ENCODE measurements at regions not wholly inside any gene's neighbourhood (a gene's known extent, or its start where the extent isn't known, plus 50 kb on each side); places are given as distances from the start of the nearest gene placed in this dataset.

GRCh38 chr4:144202081-144202480 is 61.6 kb upstream of the GYPA start:
- no peak for DNase-seq (ENCODE audit: low read depth)

GRCh38 chr4:144203155-144203554 is 62.6 kb upstream of the GYPA start:
- no peak for DNase-seq (ENCODE audit: low read depth)

DNA sequence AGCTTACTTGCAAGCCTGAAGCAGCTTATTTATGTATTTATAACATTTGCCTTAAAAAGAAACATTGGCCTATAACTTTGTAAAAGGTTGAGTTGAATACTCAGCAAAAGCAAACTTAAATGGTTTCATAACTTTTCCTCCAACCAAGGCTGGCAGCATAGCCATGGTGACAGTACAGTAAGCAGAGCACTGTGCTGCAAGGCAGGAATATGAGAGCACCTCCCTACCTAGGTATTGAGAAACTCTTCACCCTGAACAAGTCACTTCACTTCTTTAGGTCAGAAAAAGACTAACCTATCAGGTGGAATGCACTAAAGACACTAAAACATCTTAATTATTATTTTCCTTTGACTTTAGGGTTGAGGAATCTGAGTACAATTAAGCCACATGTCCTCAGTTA is 63.9 kb upstream of the GYPA start:
- DNase-seq (ENCODE audit: low read depth) = no peak

- no peak for DNase-seq (ENCODE audit: low read depth)
Observed at GRCh38 chr4:144206711-144207110, 66.2 kb upstream of the GYPA start.

- DNase-seq (ENCODE audit: low read depth) = no peak
Observed at GRCh38 chr4:144208074-144208473, 67.6 kb upstream of the GYPA start.

GRCh38 chr4:144209491-144209890 is 69.0 kb upstream of the GYPA start:
- DNase-seq (ENCODE audit: low read depth) = no peak

DNA sequence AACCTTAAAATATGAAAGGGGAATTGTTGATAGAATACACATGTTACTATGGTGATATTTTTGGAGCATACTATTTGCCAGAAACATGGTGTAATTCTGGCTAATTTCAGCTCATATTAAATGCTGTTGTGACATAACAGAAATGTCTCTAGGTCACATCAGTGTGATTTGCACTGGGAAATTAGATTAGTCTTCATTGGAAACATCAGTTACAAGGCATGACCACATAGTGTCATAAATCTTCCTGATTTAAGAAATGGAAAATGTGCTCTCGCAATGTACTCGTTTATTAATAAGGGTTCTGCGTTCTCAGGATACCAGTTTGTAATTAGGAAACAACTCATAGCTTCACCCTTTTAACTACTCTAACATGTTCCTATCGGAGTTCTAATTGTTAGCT is 72.9 kb upstream of the GYPA start:
- DNase-seq (ENCODE audit: low read depth) = no peak

GRCh38 chr4:144223149-144223548 is 82.6 kb upstream of the GYPA start:
- no peak for DNase-seq (ENCODE audit: low read depth)

- no peak for DNase-seq (ENCODE audit: low read depth)
Observed at GRCh38 chr4:144223661-144224060, 83.1 kb upstream of the GYPA start.

GRCh38 chr4:144259285-144259684 is 118.8 kb upstream of the GYPA start:
- no peak for DNase-seq (ENCODE audit: low read depth)

DNA sequence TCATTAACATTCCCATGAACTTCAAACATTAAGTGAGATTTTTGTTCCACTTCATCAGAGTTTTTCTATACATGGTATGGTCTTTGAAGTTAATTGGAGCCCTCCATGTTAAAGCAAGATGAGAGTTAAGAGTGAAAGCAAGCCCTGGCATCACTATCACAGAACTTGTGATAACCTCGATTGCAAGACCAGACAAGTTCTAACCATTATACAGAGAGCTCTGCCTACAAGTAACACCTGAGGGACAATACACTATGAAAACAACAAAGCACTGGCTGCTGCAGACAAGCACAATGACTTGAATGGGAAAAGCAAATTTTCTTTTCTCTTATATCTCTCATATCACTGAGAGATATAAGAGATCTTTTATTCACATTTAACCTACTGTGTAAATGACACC is 126.6 kb upstream of the GYPA start:
- DNase-seq (ENCODE audit: low read depth) = no peak

DNA sequence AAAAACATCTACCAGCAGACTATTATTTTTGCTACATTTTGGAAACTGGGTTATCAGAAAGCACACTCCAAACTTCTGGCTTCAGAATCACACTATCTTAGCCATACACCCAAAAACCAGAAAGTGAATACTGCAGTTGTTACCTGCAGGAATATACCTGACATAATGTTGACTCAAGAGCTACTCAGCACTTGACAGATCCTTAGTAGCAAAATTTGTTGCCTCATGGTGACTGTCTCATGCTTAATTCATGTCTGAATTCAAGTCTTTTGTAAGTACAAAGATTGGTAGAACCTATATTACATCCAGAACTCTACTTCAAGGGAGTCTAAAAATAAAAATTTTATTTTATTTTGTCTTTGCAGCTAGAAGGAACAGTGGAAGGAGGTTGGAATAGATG is 140.2 kb upstream of the GYPA start:
- DNase-seq (ENCODE audit: low read depth) = no peak

DNA sequence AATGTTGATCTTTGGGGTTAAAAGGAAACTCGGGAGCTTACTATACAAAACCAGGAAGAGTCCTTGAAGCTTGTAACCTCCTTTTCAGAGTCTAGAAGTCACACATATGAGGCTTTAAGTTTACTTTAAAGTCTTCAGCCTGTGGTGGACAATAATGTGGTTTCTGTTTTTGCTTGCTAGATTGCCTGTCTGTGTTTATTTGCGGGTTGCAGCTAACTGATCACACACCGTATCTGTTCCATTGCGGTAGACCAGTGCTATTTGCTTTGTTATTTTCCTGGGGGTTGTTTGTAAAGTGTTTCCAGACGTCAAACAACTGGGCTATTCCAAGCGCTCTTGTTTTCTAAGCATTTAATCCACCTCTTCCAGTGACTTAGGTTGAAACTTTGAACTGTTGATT is 143.0 kb upstream of the GYPA start:
- no peak for DNase-seq (ENCODE audit: low read depth)

DNA sequence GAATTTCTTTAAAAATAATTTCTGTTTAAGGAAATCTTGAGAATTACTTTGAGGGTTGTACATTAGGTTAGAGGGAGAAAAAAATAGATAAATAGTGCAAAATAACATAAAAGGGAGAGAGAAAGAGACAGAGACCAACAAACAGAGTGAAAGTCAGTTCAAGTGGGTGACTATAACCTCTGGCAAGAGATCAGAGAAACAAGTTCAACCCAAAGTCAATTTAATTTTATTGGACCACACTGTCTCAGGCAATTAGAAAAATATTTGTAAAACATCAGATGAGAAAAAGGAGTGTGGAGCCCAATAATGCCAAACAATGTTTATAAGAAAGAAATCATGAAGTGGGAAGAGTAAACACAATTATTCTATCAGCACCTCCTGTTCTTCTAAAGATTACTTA is 143.5 kb upstream of the GYPA start:
- DNase-seq (ENCODE audit: low read depth) = no peak

DNA sequence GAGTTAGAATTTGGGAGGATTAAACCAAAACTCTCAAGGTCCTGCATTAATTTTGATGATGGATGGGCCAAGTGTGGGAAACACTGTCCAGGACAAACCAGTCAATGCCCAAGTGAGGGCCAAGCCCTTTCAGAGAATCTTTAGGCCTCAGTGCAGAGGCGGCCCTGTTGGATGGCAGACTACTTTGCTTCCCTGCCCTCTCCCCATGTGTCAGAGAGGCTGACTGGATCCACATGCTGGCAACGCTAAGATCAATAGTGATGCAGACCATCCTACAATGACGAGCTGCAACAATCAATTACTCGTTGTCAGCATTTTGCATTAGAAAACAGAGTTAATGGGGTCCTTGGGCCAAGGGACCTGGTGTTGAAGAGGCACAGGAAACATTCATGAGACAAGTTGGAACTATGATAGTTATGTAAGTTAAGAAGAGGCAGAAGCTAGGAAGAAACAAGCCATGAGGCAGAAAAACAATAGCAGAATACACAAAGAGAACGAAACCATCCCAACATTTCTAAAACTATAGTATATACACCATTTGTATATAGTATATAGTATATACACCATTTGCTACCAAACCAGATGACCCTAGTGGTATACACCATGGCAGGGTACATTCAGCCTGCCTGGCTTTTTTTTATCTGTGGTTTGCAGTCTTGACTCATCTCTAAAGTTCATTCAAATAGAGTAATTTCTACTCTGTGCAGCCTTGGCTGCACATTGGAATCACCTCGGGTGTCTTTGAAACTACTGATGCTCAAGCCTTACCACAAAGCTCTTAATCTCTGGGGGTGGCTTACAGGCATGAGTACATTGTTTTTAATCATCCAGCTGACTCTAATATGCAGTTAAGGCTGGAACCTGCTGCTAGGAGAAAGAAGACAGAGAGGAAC is 147.7 kb upstream of the GYPA start:
- DNase-seq (ENCODE audit: low read depth) = no peak

GRCh38 chr4:144289667-144290428 is 149.3 kb upstream of the GYPA start:
- no peak for DNase-seq (ENCODE audit: low read depth)

- DNase-seq (ENCODE audit: low read depth) = no peak
Observed at GRCh38 chr4:144291164-144291563, 150.6 kb upstream of the GYPA start.

GRCh38 chr4:144294211-144294610 is 153.7 kb upstream of the GYPA start:
- DNase-seq (ENCODE audit: low read depth) = no peak

DNA sequence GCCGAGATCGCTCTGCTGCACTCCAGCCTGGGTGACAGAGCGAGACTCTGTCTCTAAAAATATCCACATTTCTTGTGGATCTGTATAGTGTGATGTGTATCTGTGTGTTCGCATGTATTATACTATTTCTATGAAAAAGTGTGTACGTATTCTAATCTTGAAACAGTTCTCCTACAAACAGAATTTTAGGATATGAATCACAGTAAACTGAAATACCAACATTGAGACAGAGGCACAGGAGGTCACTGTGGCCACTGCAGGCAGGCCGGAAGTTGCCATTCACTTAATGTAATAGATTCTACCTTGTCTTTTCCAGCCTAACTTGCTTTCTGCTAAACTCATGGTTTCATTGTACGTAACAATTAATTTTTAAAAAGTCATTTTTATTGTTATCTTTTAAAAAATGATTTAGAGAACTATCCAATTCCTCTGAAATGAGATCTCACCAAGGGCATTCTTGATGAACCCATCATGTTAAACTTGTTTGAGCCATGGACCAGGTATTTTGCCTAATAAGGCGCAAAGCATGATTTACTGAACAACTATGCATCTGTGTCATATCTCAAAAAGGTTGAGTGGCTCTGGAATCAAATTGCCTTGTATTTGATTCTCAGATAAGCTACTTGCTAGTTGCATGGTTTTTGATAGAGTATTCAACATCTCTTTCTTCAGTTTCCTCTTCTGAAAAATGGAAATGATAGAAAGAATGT is 154.9 kb upstream of the GYPA start:
- no peak for DNase-seq (ENCODE audit: low read depth)

DNA sequence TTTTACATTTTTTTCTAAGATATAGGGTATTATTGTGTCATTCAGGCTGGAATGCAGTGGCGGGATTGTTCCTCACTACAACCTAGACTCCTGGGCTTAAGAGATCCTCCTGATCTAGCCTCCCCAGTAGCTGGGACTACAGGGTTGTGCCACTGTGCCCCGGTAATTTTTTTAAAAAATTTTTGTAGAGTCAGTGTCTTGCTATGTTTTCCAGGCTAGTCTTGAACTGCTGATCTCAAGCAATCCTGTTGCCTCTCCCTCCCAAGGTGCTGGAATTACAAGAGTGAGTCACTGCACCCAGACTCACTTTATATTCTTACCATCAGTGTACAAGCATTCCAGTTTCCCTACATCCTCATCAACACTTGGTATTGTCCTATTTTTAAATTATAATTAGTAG is 156.4 kb upstream of the GYPA start:
- DNase-seq (ENCODE audit: low read depth) = no peak

DNA sequence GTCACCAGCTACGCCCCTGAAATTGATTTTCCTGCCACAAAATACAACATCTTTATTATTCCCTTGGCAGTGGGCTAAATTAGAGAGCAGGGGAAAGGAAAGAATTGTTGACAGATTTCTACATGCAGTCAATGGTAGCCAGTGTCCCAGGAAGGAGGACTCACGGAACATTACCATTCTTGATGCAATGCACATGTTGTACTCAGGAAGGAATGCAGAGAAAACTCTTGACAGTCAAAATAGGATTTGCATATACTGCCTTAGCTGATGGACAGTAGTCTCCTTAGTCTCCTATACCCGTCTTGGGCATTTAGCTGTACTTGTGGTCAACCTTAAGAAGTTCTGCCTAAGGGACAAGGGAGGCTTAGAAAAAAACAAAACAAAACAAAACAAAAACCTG is 158.0 kb upstream of the GYPA start:
- no peak for DNase-seq (ENCODE audit: low read depth)

- no peak for DNase-seq (ENCODE audit: low read depth)
Observed at GRCh38 chr4:144300616-144301015, 160.1 kb upstream of the GYPA start.
